ENCODE measurements at regions not wholly inside any gene's neighbourhood (a gene's known extent, or its start where the extent isn't known, plus 50 kb on each side); places are given as distances from the start of the nearest gene placed in this dataset.

DNA sequence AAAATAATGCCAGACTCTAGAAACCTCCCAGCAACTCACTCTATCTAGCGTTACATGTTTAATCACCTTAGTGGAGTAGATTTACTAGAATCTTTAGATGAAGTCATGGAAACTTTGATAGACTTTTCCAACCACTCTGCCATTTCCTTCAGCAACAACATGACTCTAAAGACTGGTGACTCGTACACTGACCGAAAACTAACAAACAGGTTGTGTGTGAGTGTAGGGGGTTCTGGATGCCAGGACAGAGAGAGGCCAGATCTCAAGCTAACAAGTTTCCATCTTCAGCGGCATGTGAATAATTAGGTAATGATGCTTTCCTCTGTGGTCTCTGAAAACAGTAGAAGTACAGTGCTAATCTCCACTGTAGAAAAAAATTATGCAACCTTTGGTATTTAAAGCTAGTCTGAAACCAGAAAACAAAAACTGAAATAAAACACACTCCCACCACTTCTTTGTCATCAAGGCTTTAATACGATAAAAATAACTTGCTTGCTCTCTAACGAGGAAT, 286.4 kb downstream of the PRDM5 start:
- no peak for TF ChIP-seq SUZ12 (IDR thresholded peaks at IDR 0.05; ENCODE audit: extremely low read depth, insufficient read depth, insufficient read length)
- no peak for TF ChIP-seq ZNF274 (IDR thresholded peaks at IDR 0.05; ENCODE audit: low read depth, low read length)
